ENCODE measurements at regions not wholly inside any gene's neighbourhood (a gene's known extent, or its start where the extent isn't known, plus 50 kb on each side); places are given as distances from the start of the nearest gene placed in this dataset.

DNA sequence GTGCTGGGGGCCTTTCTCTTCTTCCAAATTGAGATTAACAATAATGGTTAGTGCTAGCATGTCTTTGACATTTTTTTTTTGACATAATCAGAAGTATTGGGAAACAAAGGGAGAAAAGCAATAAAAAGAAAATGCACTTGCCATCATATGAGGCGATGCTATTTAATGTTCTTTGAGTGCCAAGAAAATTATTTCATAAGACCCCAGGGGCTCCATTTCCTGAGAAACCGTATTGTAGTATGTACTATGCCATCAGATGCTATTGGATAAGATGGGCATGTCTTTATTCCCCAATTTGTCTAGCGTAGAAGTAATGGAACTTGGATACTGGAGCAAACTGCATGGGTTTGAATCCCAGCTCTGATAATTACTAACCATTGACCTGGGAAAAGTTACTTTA is 408.9 kb downstream of the ADRA2A start:
- POLR2A ChIA-PET: no interaction called here
- Mint-ChIP-seq H3K27me3 (peaks cover 0 to 6% (median 0%) of the 10 kb centered on the region in 5 donors), H3K4me1 (no peaks in the 10 kb centered on the region), H3K27ac (no peak overlapping the region), H3K9me3 (peaks cover 12 to 34% (median 25%) of the 10 kb centered on the region in 9 donors), H3K36me3 (peaks cover 0 to 14% (median 6%) of the 10 kb centered on the region in 3 donors), H3K4me3 (no peak overlapping the region)
- DNase-seq: no peak
- ATAC-seq: no peak

DNA sequence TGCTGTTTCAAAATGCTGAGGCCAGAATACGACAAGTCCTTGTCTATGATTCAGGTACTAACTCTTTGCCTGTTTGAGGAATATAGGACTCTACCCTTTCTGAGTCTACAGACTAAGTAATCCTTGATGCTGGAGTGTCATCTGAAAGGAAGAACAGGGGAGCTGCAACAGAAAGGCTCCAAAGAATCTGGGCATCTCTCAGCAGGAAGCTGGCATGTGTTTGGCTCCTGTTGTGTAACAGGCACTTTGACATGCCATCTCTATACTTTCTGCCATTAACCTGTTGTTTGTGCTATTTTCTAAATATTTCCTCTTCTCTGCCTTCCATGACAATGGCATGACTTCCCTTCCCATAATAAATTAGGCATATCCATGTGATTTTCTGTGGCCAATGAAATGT is 409.5 kb downstream of the ADRA2A start:
- ATAC-seq (no peak), DNase-seq (no peak)
- POLR2A ChIA-PET: no interaction called here
- H3K4me1 Mint-ChIP-seq: no peaks in the 10 kb centered on the region
- H3K4me3 Mint-ChIP-seq: no peak overlapping the region
- H3K27ac Mint-ChIP-seq: no peak overlapping the region
- peaks cover 0 to 20% (median 8%) of the 10 kb centered on the region in 3 donors for H3K36me3 Mint-ChIP-seq
- H3K27me3 Mint-ChIP-seq: peaks cover 0 to 6% (median 0%) of the 10 kb centered on the region in 5 donors
- H3K9me3 Mint-ChIP-seq: peaks cover 17 to 40% (median 30%) of the 10 kb centered on the region in 9 donors

DNA sequence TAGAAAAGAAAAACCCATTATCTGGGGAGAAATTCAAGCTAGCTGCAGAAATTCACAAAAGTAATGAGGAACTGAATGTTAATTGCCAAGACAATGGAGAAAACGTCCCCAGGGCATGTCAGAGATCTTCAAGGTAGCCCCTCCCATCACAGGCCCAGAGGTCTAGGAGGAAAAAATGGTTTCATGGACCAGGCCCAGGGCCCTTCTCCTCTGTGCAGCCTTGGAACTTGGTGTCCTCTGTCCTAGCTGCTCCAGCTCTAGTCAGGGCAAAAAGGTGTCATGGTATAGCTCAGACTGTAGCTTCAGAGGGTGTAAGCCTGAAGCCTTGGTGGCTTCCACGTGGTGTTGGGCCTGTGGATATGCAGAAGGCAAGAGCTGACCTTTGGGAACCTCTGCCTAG is 411.8 kb downstream of the ADRA2A start:
- Mint-ChIP-seq H3K4me1 (no peaks in the 10 kb centered on the region), H3K9me3 (peaks cover 21 to 62% (median 41%) of the 10 kb centered on the region in 9 donors), H3K27ac (no peak overlapping the region), H3K27me3 (peaks cover 0 to 6% (median 0%) of the 10 kb centered on the region in 5 donors), H3K4me3 (no peak overlapping the region), H3K36me3 (peaks cover 0 to 33% (median 8%) of the 10 kb centered on the region in 3 donors)
- DNase-seq: no peak
- ATAC-seq: no peak
- POLR2A ChIA-PET: no interaction called here

DNA sequence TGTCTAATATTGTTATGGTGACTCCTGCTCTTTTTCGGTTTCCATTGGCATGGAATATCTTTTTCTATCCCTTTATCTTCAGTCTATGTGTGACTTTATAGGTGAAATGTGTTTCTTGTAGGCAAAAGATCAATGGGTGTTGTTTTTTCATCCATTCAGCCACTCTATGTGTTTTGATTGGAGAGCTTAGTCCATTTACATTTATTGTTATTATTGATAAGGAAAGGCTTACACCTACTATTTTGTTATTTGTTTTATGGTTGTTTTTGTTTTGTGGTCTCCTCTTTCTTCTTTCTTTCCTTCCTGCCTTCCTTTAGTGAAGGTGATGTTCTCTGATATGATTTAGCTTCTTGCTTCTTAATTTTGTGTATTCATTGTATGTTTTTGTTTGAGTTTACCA is 414.3 kb downstream of the ADRA2A start:
- DNase-seq (no peak), ATAC-seq (no peak)
- POLR2A ChIA-PET: no interaction called here
- no peaks in the 10 kb centered on the region for H3K4me1 Mint-ChIP-seq
- H3K4me3 Mint-ChIP-seq: no peak overlapping the region
- peaks cover 3 to 16% (median 4%) of the 10 kb centered on the region in 5 donors for H3K27me3 Mint-ChIP-seq
- peaks cover 21 to 65% (median 46%) of the 10 kb centered on the region in 9 donors for H3K9me3 Mint-ChIP-seq
- peaks cover 0 to 33% (median 8%) of the 10 kb centered on the region in 3 donors for H3K36me3 Mint-ChIP-seq
- no peak overlapping the region for H3K27ac Mint-ChIP-seq

DNA sequence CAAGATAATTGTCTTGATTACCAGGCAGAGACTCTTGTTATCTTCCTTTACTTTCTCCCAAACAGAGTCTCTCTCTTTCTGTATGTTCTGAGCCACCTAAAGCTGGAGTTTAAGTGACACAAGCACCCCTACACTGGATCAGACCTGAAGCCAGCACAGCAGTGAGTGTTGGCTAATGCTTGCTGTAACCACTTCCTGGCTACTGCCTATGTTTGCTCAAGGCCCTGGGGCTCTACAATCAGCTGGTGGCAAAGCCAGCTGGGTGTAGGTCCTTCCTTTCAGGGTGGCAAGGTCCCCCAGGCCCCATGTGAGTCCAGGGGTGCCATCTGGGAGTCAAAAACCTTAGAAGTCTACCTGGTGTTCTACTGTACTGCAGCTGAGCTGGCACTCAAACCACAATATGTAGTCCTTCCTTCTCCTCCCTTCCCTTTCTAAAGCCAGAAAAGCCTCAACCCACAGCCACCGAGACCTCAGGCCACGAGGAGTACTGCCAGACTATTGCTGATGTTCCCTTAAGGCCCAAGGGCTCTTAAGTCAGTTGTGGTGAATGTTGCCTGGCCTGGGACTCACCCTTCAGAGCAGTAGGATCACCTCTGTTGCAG is 416.3 kb downstream of the ADRA2A start:
- H3K9me3 Mint-ChIP-seq: peaks cover 18 to 57% (median 39%) of the 10 kb centered on the region in 9 donors
- H3K4me3 Mint-ChIP-seq: no peak overlapping the region
- POLR2A ChIA-PET: no interaction called here

DNA sequence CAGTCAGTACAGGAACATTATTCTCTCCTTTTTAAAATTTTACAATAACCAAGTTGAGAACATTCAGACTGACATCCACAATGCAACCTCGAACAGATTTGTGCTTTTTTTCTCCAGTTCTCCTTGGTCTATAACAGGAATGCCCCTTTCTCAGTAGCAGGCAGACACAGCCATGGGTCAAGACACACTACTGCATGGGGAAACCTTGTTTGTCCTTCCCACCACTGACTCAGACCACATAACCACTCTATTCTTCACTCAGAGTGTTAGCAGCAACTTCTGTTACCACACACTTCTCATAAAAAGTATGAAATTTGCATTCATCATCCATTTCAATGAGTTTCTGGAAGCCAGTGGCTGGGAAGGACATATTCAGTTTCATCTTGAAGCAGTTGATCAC is 421.7 kb downstream of the ADRA2A start:
- Mint-ChIP-seq H3K9me3 (peaks cover 0 to 11% (median 2%) of the 10 kb centered on the region in 9 donors), H3K27ac (no peak overlapping the region), H3K4me1 (no peaks in the 10 kb centered on the region), H3K27me3 (peaks cover 5 to 33% (median 10%) of the 10 kb centered on the region in 5 donors), H3K36me3 (peaks cover 0 to 3% (median 0%) of the 10 kb centered on the region in 3 donors), H3K4me3 (no peak overlapping the region)
- ATAC-seq: no peak
- POLR2A ChIA-PET: no interaction called here
- no peak for DNase-seq

More for the DNA sequence above, 416.3 kb downstream of the ADRA2A start:
- ATAC-seq: no peak
- Mint-ChIP-seq H3K27me3 (peaks cover 7 to 25% (median 9%) of the 10 kb centered on the region in 5 donors), H3K4me1 (no peaks in the 10 kb centered on the region), H3K27ac (no peak overlapping the region), H3K36me3 (peaks cover 0 to 26% (median 8%) of the 10 kb centered on the region in 3 donors)
- no peak for DNase-seq

DNA sequence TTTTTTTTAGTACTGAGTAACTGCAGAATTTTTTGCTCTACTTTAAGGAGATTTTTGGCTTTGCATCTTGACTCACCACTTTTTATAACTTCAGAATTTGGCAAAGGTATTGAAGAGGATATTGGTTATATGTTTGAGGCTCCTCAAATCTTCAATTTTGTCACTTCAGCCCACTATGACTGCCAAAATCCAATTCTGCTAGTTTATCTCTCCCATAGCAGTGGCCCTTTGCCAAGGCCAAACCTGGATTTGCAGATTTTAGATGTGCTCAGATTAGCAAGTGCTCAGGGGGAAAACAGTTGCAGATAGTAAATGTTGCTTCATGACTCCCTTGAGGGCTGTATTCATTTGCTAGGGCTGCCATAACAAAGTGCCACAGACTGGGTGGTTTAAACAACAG is 427.5 kb downstream of the ADRA2A start:
- Mint-ChIP-seq H3K9me3 (peaks cover 0 to 13% (median 5%) of the 10 kb centered on the region in 9 donors), H3K36me3 (peaks cover 0 to 5% (median 0%) of the 10 kb centered on the region in 3 donors), H3K27ac (no peak overlapping the region), H3K27me3 (peaks cover 2 to 11% (median 6%) of the 10 kb centered on the region in 5 donors), H3K4me1 (no peaks in the 10 kb centered on the region), H3K4me3 (no peak overlapping the region)
- DNase-seq: no peak
- POLR2A ChIA-PET: no interaction called here
- ATAC-seq: no peak

DNA sequence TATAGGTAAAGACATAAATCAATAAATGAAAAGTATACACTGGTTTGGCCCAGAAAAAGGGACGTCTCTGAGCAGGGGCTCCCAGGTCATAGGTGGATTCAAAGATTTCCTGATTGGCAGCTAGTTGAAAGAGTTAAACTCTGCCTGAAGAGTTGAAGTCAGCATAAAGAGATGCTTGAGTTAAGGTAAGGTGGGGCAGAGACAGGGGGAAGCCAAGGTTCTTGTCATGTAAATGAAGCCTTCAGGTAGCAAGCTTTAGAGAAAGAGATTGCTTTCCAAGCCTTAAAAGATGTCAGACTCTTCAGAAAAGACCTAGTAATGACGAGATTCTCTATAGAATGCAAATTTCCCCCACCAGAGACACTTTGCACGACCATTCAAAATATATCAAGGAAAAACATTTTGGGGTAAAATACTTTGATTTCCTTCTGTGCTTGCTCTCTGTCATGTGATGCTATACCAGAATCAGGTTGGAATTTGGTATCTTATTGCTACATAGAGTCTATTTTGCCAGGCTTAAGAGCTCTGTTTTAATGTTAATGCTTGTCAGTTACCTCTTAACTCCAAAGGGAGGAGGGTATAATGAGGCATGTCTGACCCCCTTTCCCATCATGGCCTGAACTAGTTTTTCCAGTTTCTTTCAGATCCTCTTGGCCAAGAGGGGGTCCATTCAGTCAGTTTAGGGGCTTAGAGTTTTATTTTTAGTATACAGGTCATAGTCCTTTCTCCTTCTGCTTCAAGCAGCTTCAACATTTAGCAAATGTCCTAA is 429.6 kb downstream of the ADRA2A start:
- Mint-ChIP-seq H3K9me3 (peaks cover 0 to 13% (median 5%) of the 10 kb centered on the region in 9 donors), H3K27ac (no peak overlapping the region), H3K4me1 (no peaks in the 10 kb centered on the region), H3K4me3 (no peak overlapping the region), H3K27me3 (peaks cover 4 to 14% (median 14%) of the 10 kb centered on the region in 5 donors), H3K36me3 (peaks cover 0 to 5% (median 0%) of the 10 kb centered on the region in 3 donors)
- ATAC-seq (no peak), DNase-seq (no peak)
- POLR2A ChIA-PET: no interaction called here

DNA sequence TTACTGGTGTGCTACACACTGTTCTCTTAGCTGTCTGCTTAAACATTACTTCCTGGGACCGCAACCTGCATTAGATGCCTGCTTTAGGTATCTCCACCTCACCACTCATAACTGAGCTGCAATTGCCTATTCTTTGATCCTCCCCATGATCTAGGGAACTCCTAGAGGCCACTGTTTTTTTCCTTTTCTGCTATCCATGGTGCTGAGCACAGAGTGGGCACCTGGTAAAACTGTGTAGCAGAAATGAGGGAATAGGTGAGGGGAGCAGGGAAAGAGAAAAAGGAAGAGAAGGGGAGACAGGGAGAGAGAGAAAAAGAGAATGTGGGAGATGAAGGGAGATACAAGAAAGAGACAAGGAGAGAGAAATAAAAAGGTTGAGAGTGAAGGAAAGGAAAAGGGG is 434.9 kb downstream of the ADRA2A start:
- POLR2A ChIA-PET: no interaction called here
- H3K27ac Mint-ChIP-seq: no peak overlapping the region
- no peak for DNase-seq
- H3K4me3 Mint-ChIP-seq: no peak overlapping the region
- H3K4me1 Mint-ChIP-seq: no peaks in the 10 kb centered on the region
- H3K36me3 Mint-ChIP-seq: no peaks in the 10 kb centered on the region
- peaks cover 0 to 5% (median 0%) of the 10 kb centered on the region in 9 donors for H3K9me3 Mint-ChIP-seq
- no peak for ATAC-seq
- peaks cover 5 to 27% (median 14%) of the 10 kb centered on the region in 5 donors for H3K27me3 Mint-ChIP-seq

DNA sequence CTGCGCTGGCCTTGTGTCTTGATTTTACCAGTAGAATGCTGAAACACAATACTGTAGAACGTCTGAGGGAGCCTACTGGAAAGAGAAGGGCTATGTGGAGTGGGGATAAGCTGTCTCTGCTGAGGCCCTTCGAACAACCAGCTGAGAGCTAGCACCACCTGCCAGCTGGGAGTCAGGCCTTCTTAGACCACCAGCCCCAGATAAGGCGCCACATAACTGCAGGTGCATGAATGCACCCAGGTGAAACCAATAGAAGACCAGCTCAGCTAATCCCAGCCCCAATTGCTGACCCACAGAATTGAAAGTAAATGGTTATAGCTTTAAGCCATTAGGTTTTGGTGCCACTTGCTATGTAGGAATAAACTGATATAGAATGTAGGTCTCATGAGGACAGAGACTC is 438.4 kb downstream of the ADRA2A start:
- ATAC-seq (no peak), DNase-seq (no peak)
- peaks cover 0 to 19% (median 7%) of the 10 kb centered on the region in 5 donors for H3K27me3 Mint-ChIP-seq

DNA sequence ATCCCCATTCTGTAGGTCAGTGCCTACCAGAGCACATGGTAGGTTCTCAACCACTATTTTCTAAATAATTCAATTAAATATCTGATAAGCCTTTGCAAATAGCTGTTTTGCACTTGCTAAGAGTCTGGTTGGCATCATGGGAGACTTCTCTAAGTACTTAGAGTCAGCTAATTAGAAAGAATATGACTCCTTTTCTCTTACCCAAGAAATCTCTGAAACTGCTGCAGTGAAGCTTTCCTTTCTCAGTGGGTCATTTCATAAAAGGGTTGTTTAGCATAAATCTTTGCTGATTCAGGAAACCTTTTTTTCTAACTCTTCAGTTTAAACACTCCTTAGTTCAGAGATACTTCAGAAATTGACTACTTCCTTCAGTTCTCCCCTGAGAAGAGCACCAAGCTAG is 438.9 kb downstream of the ADRA2A start:
- Mint-ChIP-seq H3K9me3 (no peaks in the 10 kb centered on the region), H3K27ac (no peak overlapping the region), H3K4me3 (no peak overlapping the region), H3K36me3 (no peaks in the 10 kb centered on the region), H3K4me1 (no peaks in the 10 kb centered on the region), H3K27me3 (peaks cover 0 to 17% (median 7%) of the 10 kb centered on the region in 5 donors)
- ATAC-seq: no peak
- DNase-seq: no peak
- POLR2A ChIA-PET: no interaction called here

More for the DNA sequence above, 438.4 kb downstream of the ADRA2A start:
- no peaks in the 10 kb centered on the region for H3K4me1 Mint-ChIP-seq
- H3K36me3 Mint-ChIP-seq: no peaks in the 10 kb centered on the region
- no peaks in the 10 kb centered on the region for H3K9me3 Mint-ChIP-seq
- H3K4me3 Mint-ChIP-seq: no peak overlapping the region
- POLR2A ChIA-PET: no interaction called here
- no peak overlapping the region for H3K27ac Mint-ChIP-seq

DNA sequence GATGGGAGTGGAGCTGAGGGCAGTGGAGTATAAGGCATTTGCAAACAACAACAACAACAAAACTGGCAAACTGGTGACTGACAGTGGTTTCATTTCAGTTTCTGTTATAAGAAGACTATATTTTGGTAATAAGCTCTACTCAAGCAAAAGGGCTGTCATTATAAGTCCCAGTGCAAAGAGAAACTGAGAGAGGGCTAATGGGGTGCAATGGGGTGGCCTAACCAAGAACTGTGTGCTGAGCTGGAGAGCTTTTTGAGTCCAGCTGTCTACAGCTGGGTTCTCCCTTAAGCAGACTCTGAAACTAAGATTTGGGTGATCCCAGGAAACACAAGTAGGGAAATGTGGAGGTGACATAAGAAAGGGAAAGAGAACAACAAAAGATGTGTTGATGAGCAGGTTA is 439.3 kb downstream of the ADRA2A start:
- Mint-ChIP-seq H3K4me3 (no peak overlapping the region), H3K4me1 (no peaks in the 10 kb centered on the region), H3K27ac (no peak overlapping the region), H3K27me3 (peaks cover 0 to 17% (median 7%) of the 10 kb centered on the region in 5 donors), H3K36me3 (no peaks in the 10 kb centered on the region), H3K9me3 (no peaks in the 10 kb centered on the region)
- ATAC-seq (no peak), DNase-seq (no peak)
- POLR2A ChIA-PET: no interaction called here

DNA sequence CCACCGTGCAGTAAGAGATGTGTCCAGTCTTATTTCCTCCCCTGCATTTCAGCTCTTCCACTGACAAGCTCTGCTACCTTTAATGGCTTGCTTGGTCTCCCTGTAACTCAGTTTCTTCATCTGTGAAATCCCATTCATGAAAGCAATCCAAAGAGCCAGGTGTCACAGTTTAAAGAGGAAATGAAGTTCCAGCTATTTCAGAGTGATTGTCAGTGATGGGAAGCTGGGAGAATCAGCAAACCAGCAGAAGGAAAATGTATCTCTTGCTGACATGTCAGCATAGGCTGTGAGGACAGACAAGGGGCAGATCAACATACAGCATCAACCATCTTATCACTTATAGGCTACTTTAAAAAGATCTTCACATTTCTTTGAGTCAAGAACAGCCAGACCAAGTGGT is 445.3 kb downstream of the ADRA2A start:
- no peak overlapping the region for H3K4me3 Mint-ChIP-seq
- POLR2A ChIA-PET: no interaction called here
- no peaks in the 10 kb centered on the region for H3K36me3 Mint-ChIP-seq
- no peak overlapping the region for H3K27ac Mint-ChIP-seq
- ATAC-seq: no peak
- no peak for DNase-seq
- no peaks in the 10 kb centered on the region for H3K4me1 Mint-ChIP-seq
- H3K27me3 Mint-ChIP-seq: peaks cover 0 to 18% (median 5%) of the 10 kb centered on the region in 5 donors
- H3K9me3 Mint-ChIP-seq: no peaks in the 10 kb centered on the region

Data from naive thymus-derived CD8-positive, alpha-beta T cell (primary cell).